Mesendoderm (in vitro differentiated cells): ENCODE measurements at regions not wholly inside any gene's neighbourhood (a gene's known extent, or its start where the extent isn't known, plus 50 kb on each side); places are given as distances from the start of the nearest gene placed in this dataset.
"Not testable (repeated sequence)": the region's sequence is repeated elsewhere in the genome, so short reads cannot be mapped to it uniquely, and the experiment has no call there.

ENCODE experiments used
- DNase-seq: peaks from one replicate; pipeline ENCODE4 v3.0.0; 2013
- H2AK5ac ChIP-seq: 2 replicates; pipeline ENCODE4 v1.6.1; 2013; ENCODE audit warnings: low read length, inconsistent platforms
- H2BK120ac ChIP-seq: 2 replicates; pipeline ENCODE4 v1.6.1; 2013; ENCODE audit warnings: low read depth, mild to moderate bottlenecking, low read length, moderate library complexity, mixed read lengths
- H2BK15ac ChIP-seq: replicated peaks from 2 replicates; pipeline ENCODE4 v1.6.1; 2013; ENCODE audit warnings: low read depth, mild to moderate bottlenecking, moderate library complexity
- H2BK5ac ChIP-seq: 2 replicates; pipeline ENCODE4 v1.6.1; 2013; ENCODE audit warnings: low read length, inconsistent platforms
- H3K18ac ChIP-seq: 2 replicates; pipeline ENCODE4 v1.6.1; 2013; ENCODE audit warnings: mild to moderate bottlenecking, low read length, mixed read lengths
- H3K23ac ChIP-seq: one replicate; pipeline ENCODE4 v1.6.1; 2013; ENCODE audit warnings: low read length
- H3K27ac ChIP-seq: 2 replicates; pipeline ENCODE4 v1.5.1; 2013; ENCODE audit warnings: low read depth, mild to moderate bottlenecking, inconsistent platforms, low read length, moderate library complexity
- H3K27me3 ChIP-seq: 2 replicates; pipeline ENCODE4 v1.6.1; 2013; ENCODE audit warnings: low read length, control low read depth, mild to moderate bottlenecking, inconsistent platforms; ENCODE audit not compliant: insufficient read depth, poor library complexity
- H3K36me3 ChIP-seq: 2 replicates; pipeline ENCODE4 v1.6.1; 2013; ENCODE audit warnings: low read length, inconsistent platforms; ENCODE audit not compliant: control insufficient read depth, insufficient read depth
- H3K4ac ChIP-seq: one replicate; pipeline ENCODE4 v1.6.1; 2013; ENCODE audit warnings: low read depth, mild to moderate bottlenecking, low read length, moderate library complexity
- H3K4me1 ChIP-seq: 2 replicates; pipeline ENCODE4 v1.6.1; 2013; ENCODE audit warnings: low read depth, low read length, inconsistent platforms; ENCODE audit not compliant: control insufficient read depth
- H3K4me2 ChIP-seq: 2 replicates; pipeline ENCODE4 v1.6.1; 2013; ENCODE audit warnings: low read length
- H3K4me3 ChIP-seq: 2 replicates; pipeline ENCODE4 v1.5.1; 2013; ENCODE audit warnings: mild to moderate bottlenecking, low read length
- H3K56ac ChIP-seq: one replicate; pipeline ENCODE4 v1.6.1; 2013; ENCODE audit warnings: low read length
- H3K79me1 ChIP-seq: 2 replicates; pipeline ENCODE4 v1.6.1; 2013; ENCODE audit warnings: low read length, inconsistent platforms
- H3K79me2 ChIP-seq: 2 replicates; pipeline ENCODE4 v1.6.1; 2013; ENCODE audit warnings: mild to moderate bottlenecking, low read length; ENCODE audit not compliant: control insufficient read depth, insufficient read depth
- H3K9ac ChIP-seq: 2 replicates; pipeline ENCODE4 v1.6.1; 2013; ENCODE audit warnings: low read length, inconsistent platforms
- H4K5ac ChIP-seq: one replicate; pipeline ENCODE4 v1.6.1; 2013; ENCODE audit warnings: low read length
- H4K8ac ChIP-seq: one replicate; pipeline ENCODE4 v1.6.1; 2013; ENCODE audit warnings: low read depth, mild to moderate bottlenecking, control low read depth, low read length, moderate library complexity
- WGBS: extraction: QIAGEN DNeasy Blood & Tissue Kit; methylation state at CpG from one replicate; pipeline ENCODE4 v1.1.7; 2013; ENCODE audit warnings: low lambda C conversion rate, missing lambda C conversion rate; ENCODE audit not compliant: insufficient coverage; ENCODE audit errors: extremely low coverage; 5-methylcytosine and 5-hydroxymethylcytosine counted together

DNA sequence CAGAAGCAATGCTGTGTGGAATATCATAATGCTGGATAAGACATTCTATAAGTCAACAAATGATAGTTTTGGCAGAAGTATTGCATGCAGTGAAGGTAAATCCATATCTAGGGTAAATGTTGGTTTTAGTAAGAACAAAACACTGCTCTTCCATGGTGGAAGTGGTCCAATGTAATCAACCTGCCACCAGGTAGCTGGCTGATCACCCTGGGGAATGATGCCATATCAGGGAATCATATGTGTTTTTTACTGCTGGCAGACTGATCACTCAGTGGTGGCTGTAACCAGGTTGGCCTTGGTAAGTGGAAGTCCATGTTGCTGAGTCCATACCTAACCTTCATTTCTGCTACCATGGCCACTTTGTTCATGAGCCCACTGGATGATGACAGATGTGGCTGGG is 74.0 kb upstream of the CENPE start:
- no peak overlapping the region for H3K56ac ChIP-seq
- no peak overlapping the region for H4K8ac ChIP-seq
- no peak overlapping the region for H3K4me3 ChIP-seq
- no peak overlapping the region for H2BK5ac ChIP-seq
- no peak overlapping the region for H3K18ac ChIP-seq
- no peaks in the 10 kb centered on the region for H3K79me2 ChIP-seq
- DNase-seq = no peak
- no peak overlapping the region for H2BK120ac ChIP-seq
- H3K36me3 ChIP-seq = no peaks in the 10 kb centered on the region
- H3K4me2 ChIP-seq = no peak overlapping the region
- H3K27ac ChIP-seq = no peak overlapping the region
- no peak overlapping the region for H3K23ac ChIP-seq
- no peaks in the 10 kb centered on the region for H3K79me1 ChIP-seq
- no peaks in the 10 kb centered on the region for H3K27me3 ChIP-seq
- no peaks in the 10 kb centered on the region for H3K4me1 ChIP-seq
- H2AK5ac ChIP-seq = no peak overlapping the region
- no peak overlapping the region for H3K4ac ChIP-seq
- no peak overlapping the region for H3K9ac ChIP-seq
- no peak overlapping the region for H4K5ac ChIP-seq
- no peak overlapping the region for H2BK15ac ChIP-seq

- Histone ChIP-seq H2BK5ac (no peak overlapping the region), H3K36me3 (no peaks in the 10 kb centered on the region), H4K5ac (no peak overlapping the region), H3K27ac (no peak overlapping the region), H3K4me3 (no peak overlapping the region), H3K4me1 (no peaks in the 10 kb centered on the region), H3K27me3 (no peaks in the 10 kb centered on the region), H3K4ac (no peak overlapping the region), H3K18ac (no peak overlapping the region), H2BK15ac (no peak overlapping the region), H3K4me2 (no peak overlapping the region), H2AK5ac (no peak overlapping the region), H3K79me2 (no peaks in the 10 kb centered on the region), H3K79me1 (no peaks in the 10 kb centered on the region), H3K56ac (no peak overlapping the region), H2BK120ac (no peak overlapping the region), H3K9ac (no peak overlapping the region), H4K8ac (no peak overlapping the region), H3K23ac (no peak overlapping the region)
- no peak for DNase-seq
Measured at GRCh38 chr4:103268746-103269145, 70.6 kb upstream of the CENPE start.

DNA sequence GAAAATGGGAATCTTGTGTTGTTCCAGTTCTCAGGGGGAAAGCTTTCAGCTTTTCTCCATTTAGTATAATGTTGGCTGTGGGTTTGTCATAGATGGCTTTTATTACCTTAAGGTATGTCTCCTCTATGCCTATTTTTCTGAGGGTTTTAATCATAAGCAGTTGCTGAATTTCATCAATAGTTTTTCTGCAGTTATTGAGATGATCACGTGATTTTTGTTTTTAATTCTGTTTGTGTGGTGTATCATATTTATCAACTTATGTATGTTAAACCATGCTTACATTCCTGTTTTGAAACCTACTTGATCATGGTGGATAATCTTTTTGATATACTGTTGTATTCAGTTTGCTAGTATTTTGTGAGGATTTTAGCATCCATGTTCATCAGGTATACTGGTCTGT is 66.8 kb upstream of the CENPE start:
- no peak overlapping the region for H2BK5ac ChIP-seq
- no peak overlapping the region for H3K4me3 ChIP-seq
- H3K18ac ChIP-seq = no peak overlapping the region
- no peaks in the 10 kb centered on the region for H3K79me2 ChIP-seq
- H3K79me1 ChIP-seq = no peaks in the 10 kb centered on the region
- no peak overlapping the region for H3K9ac ChIP-seq
- no peak overlapping the region for H2BK15ac ChIP-seq
- no peak overlapping the region for H3K4me2 ChIP-seq
- no peak overlapping the region for H3K23ac ChIP-seq
- H2BK120ac ChIP-seq = no peak overlapping the region
- no peak overlapping the region for H4K5ac ChIP-seq
- no peak overlapping the region for H3K4ac ChIP-seq
- H3K36me3 ChIP-seq = no peaks in the 10 kb centered on the region
- no peak for DNase-seq
- WGBS = no CpG with 5 or more reads among the region's 1 CpG
- H3K4me1 ChIP-seq = no peaks in the 10 kb centered on the region
- H3K27ac ChIP-seq = no peak overlapping the region
- H3K56ac ChIP-seq = no peak overlapping the region
- H4K8ac ChIP-seq = no peak overlapping the region
- H3K27me3 ChIP-seq = no peaks in the 10 kb centered on the region
- no peak overlapping the region for H2AK5ac ChIP-seq

DNA sequence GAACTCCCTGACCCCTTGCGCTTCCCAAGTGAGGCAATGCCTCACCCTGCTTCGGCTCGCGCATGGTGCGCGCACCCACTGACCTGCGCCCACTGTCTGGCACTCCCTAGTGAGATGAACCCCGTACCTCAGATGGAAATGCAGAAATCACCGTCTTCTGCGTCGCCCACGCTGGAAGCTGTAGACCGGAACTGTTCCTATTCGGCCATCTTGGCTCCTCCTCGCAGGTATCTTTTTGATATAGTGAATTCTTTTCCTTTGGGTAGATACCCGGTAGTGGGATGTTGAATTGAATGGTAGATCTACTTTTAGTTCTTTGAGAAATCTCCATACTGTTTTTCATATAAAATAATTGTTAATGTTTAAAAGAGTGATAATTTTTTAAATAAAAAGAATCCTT is 57.9 kb upstream of the CENPE start:
- not testable (repeated sequence) for H3K23ac ChIP-seq, DNase-seq, H3K79me1 ChIP-seq, H3K4me2 ChIP-seq, H3K4me1 ChIP-seq, H2BK5ac ChIP-seq, H2BK120ac ChIP-seq, H3K27ac ChIP-seq, H4K5ac ChIP-seq, H3K56ac ChIP-seq, H3K9ac ChIP-seq, H3K27me3 ChIP-seq, H3K4ac ChIP-seq, H4K8ac ChIP-seq, H3K79me2 ChIP-seq, H3K36me3 ChIP-seq, H2BK15ac ChIP-seq, H3K18ac ChIP-seq, H3K4me3 ChIP-seq, H2AK5ac ChIP-seq
- WGBS = no CpG with 5 or more reads among the region's 16 CpGs
